ENCODE measurements at regions not wholly inside any gene's neighbourhood (a gene's known extent, or its start where the extent isn't known, plus 50 kb on each side); places are given as distances from the start of the nearest gene placed in this dataset.

- dilution Hi-C loops (cut with MboI; ENCODE audit: extremely low pct_ligation_motif_present, low sequenced_read_pairs) (no loop called here), intact Hi-C loops (cut with micrococcal nuclease) (no loop called here)
- no peaks in the 10 kb centered on the region for H3K27me3 ChIP-seq (ENCODE audit: control insufficient read depth in 2 of 2, insufficient read depth in 2 of 2, low read length in 2 of 2)
- no peak overlapping the region for H3K27ac ChIP-seq (ENCODE audit: insufficient read depth, low read depth, low read length)
- FAIRE-seq (no peak), DNase-seq (ENCODE audit: low read depth, low spot score) (no peak)
- CTCF ChIA-PET, result no interaction called here
- H3K36me3 ChIP-seq (ENCODE audit: control insufficient read depth in 2 of 2, extremely low read depth in 1 of 2, insufficient read depth in 2 of 2, low read length in 2 of 2), result no peaks in the 10 kb centered on the region
- no peak overlapping the region for H3K4me2 ChIP-seq (ENCODE audit: insufficient read depth, low read length)
- TF ChIP-seq MYC (IDR thresholded peaks at IDR 0.05; ENCODE audit: low read depth, low read length), result no peak
- no peak for TF ChIP-seq MAX (IDR thresholded peaks at IDR 0.05; ENCODE audit: insufficient read depth, insufficient read length)
- no peak for TF ChIP-seq CTCF (IDR thresholded peaks at IDR 0.05; ENCODE audit: extremely low read depth in 1 of 2, insufficient read depth in 1 of 2, low read depth in 1 of 2, low read length in 2 of 2)
- no peak for TF ChIP-seq JUN (IDR thresholded peaks at IDR 0.05; ENCODE audit: borderline replicate concordance, insufficient read depth, insufficient read length, low read depth)
- no peak for TF ChIP-seq EZH2 (IDR thresholded peaks at IDR 0.05; ENCODE audit: borderline replicate concordance, low read depth, low read length, severe bottlenecking)
- TF ChIP-seq GATA2 (IDR thresholded peaks at IDR 0.05; ENCODE audit: insufficient read depth, insufficient read length, low read depth, low read length), result no peak
- no peak for TF ChIP-seq FOS (IDR thresholded peaks at IDR 0.05; ENCODE audit: borderline replicate concordance, insufficient read depth, low read length)
- no peak for TF ChIP-seq POLR2AphosphoS5 (IDR thresholded peaks at IDR 0.05; ENCODE audit: insufficient read depth, low read depth, low read length)
- TF ChIP-seq POLR2A (IDR thresholded peaks at IDR 0.05; ENCODE audit: low read depth, low read length), result no peak
- no peak overlapping the region for H3K9ac ChIP-seq (replicated peaks; ENCODE audit: extremely low read depth, insufficient read depth, low read length)
- H4K20me1 ChIP-seq (replicated peaks; ENCODE audit: control insufficient read depth, extremely low read depth, insufficient read depth, low read length), result no peaks in the 10 kb centered on the region
- POLR2A ChIA-PET, result no interaction called here
- no peak overlapping the region for H3K4me3 ChIP-seq (replicated peaks in 1 of 3; ENCODE audit: insufficient read depth in 1 of 3, low read depth in 1 of 3, low read length in 3 of 3)
- no peaks in the 10 kb centered on the region for H3K79me2 ChIP-seq (ENCODE audit: control insufficient read depth, insufficient read depth, low read length)
- H3K9me3 ChIP-seq (replicated peaks; ENCODE audit: control insufficient read depth, insufficient read depth, low read length), result peaks cover 4% of the 10 kb centered on the region
- no peaks in the 10 kb centered on the region for H3K9me1 ChIP-seq (replicated peaks; ENCODE audit: control insufficient read depth, extremely low read depth, insufficient read depth, low read length)
- H2AFZ ChIP-seq (ENCODE audit: low read depth, low read length), result no peak overlapping the region
- BruUV-seq (replicated peaks), result no TSS peak
- H3K4me1 ChIP-seq (ENCODE audit: control insufficient read depth, extremely low read depth, insufficient read depth, low read length), result no peaks in the 10 kb centered on the region
Measured at GRCh38 chr9:103702572-103702971, 391.5 kb upstream of the SMC2 start.
